WTC11 (cell line): ENCODE measurements at regions not wholly inside any gene's neighbourhood (a gene's known extent, or its start where the extent isn't known, plus 50 kb on each side); places are given as distances from the start of the nearest gene placed in this dataset.

Experiments
- ATAC-seq: fragments of 200-7000 bp; cut with Tn5 transposase; 2 replicates; pipeline ENCODE4 v1.10.0; 2021; ENCODE audit warnings: mild to moderate bottlenecking, moderate library complexity
- CTCF ChIA-PET: fragments of 300-600 bp; sonication (Branson Sonifier 250); formaldehyde crosslinking; loops from one replicate; lab custom pipeline; 2021; ENCODE audit warnings: antibody characterized with exemption; lab: Charles Lee
- POLR2A ChIA-PET: fragments of 350-600 bp; sonication (Branson Sonifier 250); formaldehyde crosslinking; loops from one replicate; lab custom pipeline; 2021; ENCODE audit warnings: antibody characterized with exemption; lab: Charles Lee
- DNase-seq: peaks from one replicate; pipeline ENCODE4 v3.0.0; 2021; ENCODE audit warnings: low spot score
- H3K27ac Mint-ChIP-seq: 2 replicates; pipeline ENCODE4 v1.8.0; 2021; ENCODE audit warnings: mixed read lengths
- H3K27me3 Mint-ChIP-seq: 2 replicates; pipeline ENCODE4 v1.8.0; 2021; ENCODE audit warnings: low read depth, mild to moderate bottlenecking, moderate library complexity, mixed read lengths
- H3K36me3 Mint-ChIP-seq: 2 replicates; pipeline ENCODE4 v1.8.0; 2021; ENCODE audit warnings: mixed read lengths
- H3K4me1 Mint-ChIP-seq: 2 replicates; pipeline ENCODE4 v1.8.0; 2022; ENCODE audit warnings: mixed read lengths
- H3K4me3 Mint-ChIP-seq: 2 replicates; pipeline ENCODE4 v1.8.0; 2021; ENCODE audit warnings: mild to moderate bottlenecking, moderate library complexity, mixed read lengths
- H3K9me3 Mint-ChIP-seq: 2 replicates; pipeline ENCODE4 v1.8.0; 2021; ENCODE audit warnings: mixed read lengths
- CBFB ChIP-seq: sonication (generic); formaldehyde crosslinking; IDR thresholded peaks from 2 replicates; pipeline ENCODE4 v1.8.1; 2022; ENCODE audit warnings: mild to moderate bottlenecking, low read depth, missing genetic modification reagents
- CREB1 ChIP-seq: sonication (generic); formaldehyde crosslinking; IDR thresholded peaks from 2 replicates; pipeline ENCODE4 v1.8.0; 2023; ENCODE audit warnings: mild to moderate bottlenecking, missing genetic modification reagents
- ETV6 ChIP-seq: sonication (generic); formaldehyde crosslinking; IDR thresholded peaks from 2 replicates; pipeline ENCODE4 v1.8.1; 2022; ENCODE audit warnings: mild to moderate bottlenecking, missing genetic modification reagents
- JAZF1 ChIP-seq: fragments of 250-450 bp; sonication (Bioruptor Pico); IDR thresholded peaks from 2 replicates; pipeline ENCODE4 v1.9.0; 2021; ENCODE audit warnings: moderate library complexity, mild to moderate bottlenecking, inconsistent platforms
- JUN ChIP-seq: sonication (generic); formaldehyde crosslinking; IDR thresholded peaks from 2 replicates; pipeline ENCODE4 v1.8.0; 2023; ENCODE audit warnings: mild to moderate bottlenecking, missing genetic modification reagents
- MYBL2 ChIP-seq: sonication (generic); formaldehyde crosslinking; IDR thresholded peaks from 2 replicates; pipeline ENCODE4 v1.8.1; 2023; ENCODE audit warnings: mild to moderate bottlenecking, moderate library complexity, missing genetic modification reagents
- NFYB ChIP-seq: sonication (generic); formaldehyde crosslinking; conservative IDR thresholded peaks from 2 replicates; pipeline ENCODE4 v1.8.0; 2022; ENCODE audit warnings: low read depth, missing genetic modification reagents
- OVOL2 ChIP-seq: fragments of 250-450 bp; sonication (Bioruptor Pico); IDR thresholded peaks from 2 replicates; pipeline ENCODE4 v1.9.0; 2021; ENCODE audit warnings: mild to moderate bottlenecking, borderline replicate concordance
- RORB ChIP-seq: fragments of 250-450 bp; sonication (Bioruptor Pico); IDR thresholded peaks from 2 replicates; pipeline ENCODE4 v1.9.0; 2021; ENCODE audit warnings: mild to moderate bottlenecking
- USF1 ChIP-seq: sonication (generic); formaldehyde crosslinking; IDR thresholded peaks from 2 replicates; pipeline ENCODE4 v1.8.0; 2022; ENCODE audit warnings: mild to moderate bottlenecking, missing genetic modification reagents
- ZNF138 ChIP-seq: sonication (generic); formaldehyde crosslinking; conservative IDR thresholded peaks from 2 replicates; pipeline ENCODE4 v1.8.1; 2022; ENCODE audit warnings: mild to moderate bottlenecking, moderate library complexity, missing genetic modification reagents
- ZNF423 ChIP-seq: fragments of 250-450 bp; sonication (Bioruptor Pico); IDR thresholded peaks from 2 replicates; pipeline ENCODE4 v2.1.2; 2022; ENCODE audit warnings: mild to moderate bottlenecking, moderate library complexity
- ZNF425 ChIP-seq: fragments of 250-450 bp; sonication (Bioruptor Pico); conservative IDR thresholded peaks from 2 replicates; pipeline ENCODE4 v1.9.0; 2021; ENCODE audit warnings: mild to moderate bottlenecking
- ZNF671 ChIP-seq: fragments of 250-450 bp; sonication (Bioruptor Pico); IDR thresholded peaks from 2 replicates; pipeline ENCODE4 v1.8.0; 2021; ENCODE audit warnings: mild to moderate bottlenecking
- TF ChIP-seq, protein P1 (sequence below): fragments of 250-450 bp; sonication (Bioruptor Pico); IDR thresholded peaks from 2 replicates; pipeline ENCODE4 v1.9.0; 2021; ENCODE audit warnings: mild to moderate bottlenecking, borderline replicate concordance
- TF ChIP-seq, protein P2 (sequence below): sonication (generic); formaldehyde crosslinking; IDR thresholded peaks from 2 replicates; pipeline ENCODE4 v1.8.1; 2022; ENCODE audit warnings: low read depth, missing genetic modification reagents, borderline replicate concordance
- TF ChIP-seq, protein P3 (sequence below): fragments of 250-450 bp; sonication (Bioruptor Pico); IDR thresholded peaks from 2 replicates; pipeline ENCODE4 v1.9.0; 2021; ENCODE audit warnings: mild to moderate bottlenecking
- TF ChIP-seq, protein P4 (sequence below): sonication (generic); formaldehyde crosslinking; IDR thresholded peaks from 2 replicates; pipeline ENCODE4 v1.8.0; 2022; ENCODE audit warnings: mild to moderate bottlenecking, missing genetic modification reagents
- TF ChIP-seq, protein P5 (sequence below): sonication (generic); formaldehyde crosslinking; IDR thresholded peaks from 2 replicates; pipeline ENCODE4 v1.8.1; 2022; ENCODE audit warnings: mild to moderate bottlenecking, moderate library complexity, missing genetic modification reagents
- TF ChIP-seq, protein P6 (sequence below): sonication (generic); formaldehyde crosslinking; IDR thresholded peaks from 2 replicates; pipeline ENCODE4 v1.8.1; 2022; ENCODE audit warnings: mild to moderate bottlenecking, missing genetic modification reagents, moderate library complexity, borderline replicate concordance

- TF ChIP-seq, protein P1, sequence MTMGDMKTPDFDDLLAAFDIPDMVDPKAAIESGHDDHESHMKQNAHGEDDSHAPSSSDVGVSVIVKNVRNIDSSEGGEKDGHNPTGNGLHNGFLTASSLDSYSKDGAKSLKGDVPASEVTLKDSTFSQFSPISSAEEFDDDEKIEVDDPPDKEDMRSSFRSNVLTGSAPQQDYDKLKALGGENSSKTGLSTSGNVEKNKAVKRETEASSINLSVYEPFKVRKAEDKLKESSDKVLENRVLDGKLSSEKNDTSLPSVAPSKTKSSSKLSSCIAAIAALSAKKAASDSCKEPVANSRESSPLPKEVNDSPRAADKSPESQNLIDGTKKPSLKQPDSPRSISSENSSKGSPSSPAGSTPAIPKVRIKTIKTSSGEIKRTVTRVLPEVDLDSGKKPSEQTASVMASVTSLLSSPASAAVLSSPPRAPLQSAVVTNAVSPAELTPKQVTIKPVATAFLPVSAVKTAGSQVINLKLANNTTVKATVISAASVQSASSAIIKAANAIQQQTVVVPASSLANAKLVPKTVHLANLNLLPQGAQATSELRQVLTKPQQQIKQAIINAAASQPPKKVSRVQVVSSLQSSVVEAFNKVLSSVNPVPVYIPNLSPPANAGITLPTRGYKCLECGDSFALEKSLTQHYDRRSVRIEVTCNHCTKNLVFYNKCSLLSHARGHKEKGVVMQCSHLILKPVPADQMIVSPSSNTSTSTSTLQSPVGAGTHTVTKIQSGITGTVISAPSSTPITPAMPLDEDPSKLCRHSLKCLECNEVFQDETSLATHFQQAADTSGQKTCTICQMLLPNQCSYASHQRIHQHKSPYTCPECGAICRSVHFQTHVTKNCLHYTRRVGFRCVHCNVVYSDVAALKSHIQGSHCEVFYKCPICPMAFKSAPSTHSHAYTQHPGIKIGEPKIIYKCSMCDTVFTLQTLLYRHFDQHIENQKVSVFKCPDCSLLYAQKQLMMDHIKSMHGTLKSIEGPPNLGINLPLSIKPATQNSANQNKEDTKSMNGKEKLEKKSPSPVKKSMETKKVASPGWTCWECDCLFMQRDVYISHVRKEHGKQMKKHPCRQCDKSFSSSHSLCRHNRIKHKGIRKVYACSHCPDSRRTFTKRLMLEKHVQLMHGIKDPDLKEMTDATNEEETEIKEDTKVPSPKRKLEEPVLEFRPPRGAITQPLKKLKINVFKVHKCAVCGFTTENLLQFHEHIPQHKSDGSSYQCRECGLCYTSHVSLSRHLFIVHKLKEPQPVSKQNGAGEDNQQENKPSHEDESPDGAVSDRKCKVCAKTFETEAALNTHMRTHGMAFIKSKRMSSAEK = no peak
- TF ChIP-seq USF1 (CRISPR knock-in tag) = no peak
- TF ChIP-seq, protein P2, sequence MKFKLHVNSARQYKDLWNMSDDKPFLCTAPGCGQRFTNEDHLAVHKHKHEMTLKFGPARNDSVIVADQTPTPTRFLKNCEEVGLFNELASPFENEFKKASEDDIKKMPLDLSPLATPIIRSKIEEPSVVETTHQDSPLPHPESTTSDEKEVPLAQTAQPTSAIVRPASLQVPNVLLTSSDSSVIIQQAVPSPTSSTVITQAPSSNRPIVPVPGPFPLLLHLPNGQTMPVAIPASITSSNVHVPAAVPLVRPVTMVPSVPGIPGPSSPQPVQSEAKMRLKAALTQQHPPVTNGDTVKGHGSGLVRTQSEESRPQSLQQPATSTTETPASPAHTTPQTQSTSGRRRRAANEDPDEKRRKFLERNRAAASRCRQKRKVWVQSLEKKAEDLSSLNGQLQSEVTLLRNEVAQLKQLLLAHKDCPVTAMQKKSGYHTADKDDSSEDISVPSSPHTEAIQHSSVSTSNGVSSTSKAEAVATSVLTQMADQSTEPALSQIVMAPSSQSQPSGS = no peak
- TF ChIP-seq, protein P3, sequence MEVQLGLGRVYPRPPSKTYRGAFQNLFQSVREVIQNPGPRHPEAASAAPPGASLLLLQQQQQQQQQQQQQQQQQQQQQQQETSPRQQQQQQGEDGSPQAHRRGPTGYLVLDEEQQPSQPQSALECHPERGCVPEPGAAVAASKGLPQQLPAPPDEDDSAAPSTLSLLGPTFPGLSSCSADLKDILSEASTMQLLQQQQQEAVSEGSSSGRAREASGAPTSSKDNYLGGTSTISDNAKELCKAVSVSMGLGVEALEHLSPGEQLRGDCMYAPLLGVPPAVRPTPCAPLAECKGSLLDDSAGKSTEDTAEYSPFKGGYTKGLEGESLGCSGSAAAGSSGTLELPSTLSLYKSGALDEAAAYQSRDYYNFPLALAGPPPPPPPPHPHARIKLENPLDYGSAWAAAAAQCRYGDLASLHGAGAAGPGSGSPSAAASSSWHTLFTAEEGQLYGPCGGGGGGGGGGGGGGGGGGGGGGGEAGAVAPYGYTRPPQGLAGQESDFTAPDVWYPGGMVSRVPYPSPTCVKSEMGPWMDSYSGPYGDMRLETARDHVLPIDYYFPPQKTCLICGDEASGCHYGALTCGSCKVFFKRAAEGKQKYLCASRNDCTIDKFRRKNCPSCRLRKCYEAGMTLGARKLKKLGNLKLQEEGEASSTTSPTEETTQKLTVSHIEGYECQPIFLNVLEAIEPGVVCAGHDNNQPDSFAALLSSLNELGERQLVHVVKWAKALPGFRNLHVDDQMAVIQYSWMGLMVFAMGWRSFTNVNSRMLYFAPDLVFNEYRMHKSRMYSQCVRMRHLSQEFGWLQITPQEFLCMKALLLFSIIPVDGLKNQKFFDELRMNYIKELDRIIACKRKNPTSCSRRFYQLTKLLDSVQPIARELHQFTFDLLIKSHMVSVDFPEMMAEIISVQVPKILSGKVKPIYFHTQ (CRISPR knock-in tag) = no peak
- TF ChIP-seq ZNF138 (CRISPR knock-in tag) = no peak
- TF ChIP-seq OVOL2 = no peak
- TF ChIP-seq MYBL2 = no peak
- TF ChIP-seq, protein P4, sequence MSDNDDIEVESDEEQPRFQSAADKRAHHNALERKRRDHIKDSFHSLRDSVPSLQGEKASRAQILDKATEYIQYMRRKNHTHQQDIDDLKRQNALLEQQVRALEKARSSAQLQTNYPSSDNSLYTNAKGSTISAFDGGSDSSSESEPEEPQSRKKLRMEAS (CRISPR knock-in tag) = no peak
- TF ChIP-seq ZNF671 (CRISPR knock-in tag) = no peak
- TF ChIP-seq NFYB (CRISPR knock-in tag) = no peak
- TF ChIP-seq, protein P5, sequence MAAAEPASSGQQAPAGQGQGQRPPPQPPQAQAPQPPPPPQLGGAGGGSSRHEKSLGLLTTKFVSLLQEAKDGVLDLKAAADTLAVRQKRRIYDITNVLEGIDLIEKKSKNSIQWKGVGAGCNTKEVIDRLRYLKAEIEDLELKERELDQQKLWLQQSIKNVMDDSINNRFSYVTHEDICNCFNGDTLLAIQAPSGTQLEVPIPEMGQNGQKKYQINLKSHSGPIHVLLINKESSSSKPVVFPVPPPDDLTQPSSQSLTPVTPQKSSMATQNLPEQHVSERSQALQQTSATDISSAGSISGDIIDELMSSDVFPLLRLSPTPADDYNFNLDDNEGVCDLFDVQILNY (CRISPR knock-in tag) = no peak
- no peak for TF ChIP-seq JAZF1 (CRISPR knock-in tag)
- no peak for TF ChIP-seq ZNF423 (CRISPR knock-in tag)
These were observed 309.9 kb downstream of the NDUFA10 start (continued) for GRCh38 chr2:239715202-239715601.

- ATAC-seq (no peak), DNase-seq (no peak)
- Mint-ChIP-seq H3K36me3 (peaks cover 8% of the 10 kb centered on the region), H3K27me3 (peaks cover 2% of the 10 kb centered on the region; the same call in 1 of the 2 replicates), H3K4me3 (no peak overlapping the region), H3K27ac (no peak overlapping the region), H3K9me3 (peaks cover 39% of the 10 kb centered on the region), H3K4me1 (0 out of 2 replicates have a peak, but pooled peaks cover 6% of the 10 kb centered on the region)
- ChIA-PET CTCF (no interaction called here), POLR2A (no interaction called here)
- TF ChIP-seq ETV6 (CRISPR knock-in tag) = no peak
- no peak for TF ChIP-seq RORB (CRISPR knock-in tag)
- TF ChIP-seq CREB1 (CRISPR knock-in tag) = no peak
- TF ChIP-seq CBFB (CRISPR knock-in tag) = no peak
- TF ChIP-seq, protein P6, sequence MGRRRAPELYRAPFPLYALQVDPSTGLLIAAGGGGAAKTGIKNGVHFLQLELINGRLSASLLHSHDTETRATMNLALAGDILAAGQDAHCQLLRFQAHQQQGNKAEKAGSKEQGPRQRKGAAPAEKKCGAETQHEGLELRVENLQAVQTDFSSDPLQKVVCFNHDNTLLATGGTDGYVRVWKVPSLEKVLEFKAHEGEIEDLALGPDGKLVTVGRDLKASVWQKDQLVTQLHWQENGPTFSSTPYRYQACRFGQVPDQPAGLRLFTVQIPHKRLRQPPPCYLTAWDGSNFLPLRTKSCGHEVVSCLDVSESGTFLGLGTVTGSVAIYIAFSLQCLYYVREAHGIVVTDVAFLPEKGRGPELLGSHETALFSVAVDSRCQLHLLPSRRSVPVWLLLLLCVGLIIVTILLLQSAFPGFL (CRISPR knock-in tag) = no peak
- no peak for TF ChIP-seq ZNF425 (CRISPR knock-in tag)
- TF ChIP-seq JUN (CRISPR knock-in tag) = no peak
These were observed 311.0 kb downstream of the NDUFA10 start for GRCh38 chr2:239714116-239714515.
